K562 (cell line): ENCODE measurements at regions not wholly inside any gene's neighbourhood (a gene's known extent, or its start where the extent isn't known, plus 50 kb on each side); places are given as distances from the start of the nearest gene placed in this dataset.

ENCODE experiments used
- CCNT2 ChIP-seq: IDR thresholded peaks from 2 replicates; pipeline ENCODE4 v1.6.1; 2011; ENCODE audit warnings: borderline replicate concordance, low read depth, mild to moderate bottlenecking, moderate library complexity, mixed read lengths, low read length; ENCODE audit not compliant: insufficient read length; ENCODE audit errors: extremely low read depth
- E2F8 ChIP-seq: fragments of 450-650 bp; IDR thresholded peaks from 2 replicates; pipeline ENCODE4 v1.7.1; 2018; ENCODE audit warnings: mild to moderate bottlenecking, low read depth; ENCODE audit not compliant: partially characterized antibody
- PHB ChIP-seq: fragments of 250-450 bp; sonication (Bioruptor Pico); IDR thresholded peaks from 2 replicates; pipeline ENCODE4 v1.5.0; 2021
- TFAM ChIP-seq: fragments of 250-450 bp; sonication (Bioruptor Pico); conservative IDR thresholded peaks from 2 replicates; pipeline ENCODE4 v1.5.0; 2021; ENCODE audit warnings: mild to moderate bottlenecking, moderate library complexity
- ZFP1 ChIP-seq: fragments of 450-650 bp; formaldehyde crosslinking; IDR thresholded peaks from 2 replicates; pipeline ENCODE4 v1.4.0; 2020; ENCODE audit warnings: mild to moderate bottlenecking, mixed read lengths
- ZNF146 ChIP-seq: IDR thresholded peaks from one replicate; pipeline ENCODE4 v1.6.1; 2018; ENCODE audit warnings: missing compliant biosample characterization; ENCODE audit not compliant: unreplicated experiment
- ZNF347 ChIP-seq: fragments of 450-650 bp; formaldehyde crosslinking; IDR thresholded peaks from 2 replicates; pipeline ENCODE4 v1.4.0; 2020; ENCODE audit warnings: low read depth, mild to moderate bottlenecking, moderate library complexity
- TF ChIP-seq, protein P1 (sequence below), 2 experiments: fragments of 150-350 bp in 1 of 2; IDR thresholded peaks; 2 replicates each; pipeline ENCODE4 v1.6.1; 2012 to 2016; ENCODE audit warnings: low read depth in 2 of 2, low read length in 2 of 2, mild to moderate bottlenecking in 1 of 2, moderate library complexity in 1 of 2

DNA sequence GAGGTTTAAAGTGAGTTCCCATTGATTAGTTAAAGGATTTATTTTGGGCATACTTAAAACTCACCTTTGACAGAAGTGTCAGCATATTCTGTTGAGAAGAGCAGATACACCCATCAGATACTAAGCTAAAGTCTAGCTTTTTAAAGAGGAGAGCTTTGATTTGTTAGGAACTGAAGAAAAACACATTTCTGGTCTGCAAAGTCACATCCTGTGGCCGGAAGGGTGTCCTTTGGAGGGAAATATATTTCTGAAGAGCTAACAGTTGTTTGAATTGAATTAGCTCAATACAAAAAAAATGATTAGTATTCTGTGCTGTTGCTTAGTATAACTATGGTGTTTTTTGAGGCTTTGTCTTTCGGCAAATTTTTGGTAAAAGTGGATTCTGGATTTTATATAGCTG, 302.7 kb downstream of the RFPL4B start (continued):
- TF ChIP-seq, protein P1, sequence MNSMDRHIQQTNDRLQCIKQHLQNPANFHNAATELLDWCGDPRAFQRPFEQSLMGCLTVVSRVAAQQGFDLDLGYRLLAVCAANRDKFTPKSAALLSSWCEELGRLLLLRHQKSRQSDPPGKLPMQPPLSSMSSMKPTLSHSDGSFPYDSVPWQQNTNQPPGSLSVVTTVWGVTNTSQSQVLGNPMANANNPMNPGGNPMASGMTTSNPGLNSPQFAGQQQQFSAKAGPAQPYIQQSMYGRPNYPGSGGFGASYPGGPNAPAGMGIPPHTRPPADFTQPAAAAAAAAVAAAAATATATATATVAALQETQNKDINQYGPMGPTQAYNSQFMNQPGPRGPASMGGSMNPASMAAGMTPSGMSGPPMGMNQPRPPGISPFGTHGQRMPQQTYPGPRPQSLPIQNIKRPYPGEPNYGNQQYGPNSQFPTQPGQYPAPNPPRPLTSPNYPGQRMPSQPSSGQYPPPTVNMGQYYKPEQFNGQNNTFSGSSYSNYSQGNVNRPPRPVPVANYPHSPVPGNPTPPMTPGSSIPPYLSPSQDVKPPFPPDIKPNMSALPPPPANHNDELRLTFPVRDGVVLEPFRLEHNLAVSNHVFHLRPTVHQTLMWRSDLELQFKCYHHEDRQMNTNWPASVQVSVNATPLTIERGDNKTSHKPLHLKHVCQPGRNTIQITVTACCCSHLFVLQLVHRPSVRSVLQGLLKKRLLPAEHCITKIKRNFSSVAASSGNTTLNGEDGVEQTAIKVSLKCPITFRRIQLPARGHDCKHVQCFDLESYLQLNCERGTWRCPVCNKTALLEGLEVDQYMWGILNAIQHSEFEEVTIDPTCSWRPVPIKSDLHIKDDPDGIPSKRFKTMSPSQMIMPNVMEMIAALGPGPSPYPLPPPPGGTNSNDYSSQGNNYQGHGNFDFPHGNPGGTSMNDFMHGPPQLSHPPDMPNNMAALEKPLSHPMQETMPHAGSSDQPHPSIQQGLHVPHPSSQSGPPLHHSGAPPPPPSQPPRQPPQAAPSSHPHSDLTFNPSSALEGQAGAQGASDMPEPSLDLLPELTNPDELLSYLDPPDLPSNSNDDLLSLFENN (IDR thresholded peaks at IDR 0.05; ENCODE audit: low read depth in 2 of 2, low read length in 2 of 2), result no peak
- TF ChIP-seq CCNT2 (no peak), ZNF146 (no peak), ZNF347 (CRISPR knock-in tag) (no peak), TFAM (CRISPR knock-in tag) (no peak), PHB (no peak), ZFP1 (CRISPR knock-in tag) (no peak), E2F8 (no peak)
